IPS-15b (cell line): ENCODE measurements at regions not wholly inside any gene's neighbourhood (a gene's known extent, or its start where the extent isn't known, plus 50 kb on each side); places are given as distances from the start of the nearest gene placed in this dataset.
"Not testable (repeated sequence)": the region's sequence is repeated elsewhere in the genome, so short reads cannot be mapped to it uniquely, and the experiment has no call there.

Experiments used
- H3K27me3 ChIP-seq: one replicate; pipeline ENCODE4 v1.6.1; 2013; ENCODE audit warnings: low read length; ENCODE audit not compliant: control insufficient read depth, insufficient read depth
- H3K36me3 ChIP-seq: one replicate; pipeline ENCODE4 v1.6.1; 2013; ENCODE audit warnings: low read length; ENCODE audit not compliant: control insufficient read depth, insufficient read depth
- H3K4me1 ChIP-seq: one replicate; pipeline ENCODE4 v1.6.1; 2013; ENCODE audit warnings: mild to moderate bottlenecking, low read length; ENCODE audit not compliant: control insufficient read depth, insufficient read depth
- H3K4me3 ChIP-seq: one replicate; pipeline ENCODE4 v1.5.1; 2013; ENCODE audit warnings: low read depth, low read length
- H3K9ac ChIP-seq: one replicate; pipeline ENCODE4 v1.6.1; 2013; ENCODE audit warnings: low read depth, mild to moderate bottlenecking, low read length
- H3K9me3 ChIP-seq: one replicate; pipeline ENCODE4 v1.6.1; 2013; ENCODE audit warnings: mild to moderate bottlenecking, low read length; ENCODE audit not compliant: control insufficient read depth, insufficient read depth

DNA sequence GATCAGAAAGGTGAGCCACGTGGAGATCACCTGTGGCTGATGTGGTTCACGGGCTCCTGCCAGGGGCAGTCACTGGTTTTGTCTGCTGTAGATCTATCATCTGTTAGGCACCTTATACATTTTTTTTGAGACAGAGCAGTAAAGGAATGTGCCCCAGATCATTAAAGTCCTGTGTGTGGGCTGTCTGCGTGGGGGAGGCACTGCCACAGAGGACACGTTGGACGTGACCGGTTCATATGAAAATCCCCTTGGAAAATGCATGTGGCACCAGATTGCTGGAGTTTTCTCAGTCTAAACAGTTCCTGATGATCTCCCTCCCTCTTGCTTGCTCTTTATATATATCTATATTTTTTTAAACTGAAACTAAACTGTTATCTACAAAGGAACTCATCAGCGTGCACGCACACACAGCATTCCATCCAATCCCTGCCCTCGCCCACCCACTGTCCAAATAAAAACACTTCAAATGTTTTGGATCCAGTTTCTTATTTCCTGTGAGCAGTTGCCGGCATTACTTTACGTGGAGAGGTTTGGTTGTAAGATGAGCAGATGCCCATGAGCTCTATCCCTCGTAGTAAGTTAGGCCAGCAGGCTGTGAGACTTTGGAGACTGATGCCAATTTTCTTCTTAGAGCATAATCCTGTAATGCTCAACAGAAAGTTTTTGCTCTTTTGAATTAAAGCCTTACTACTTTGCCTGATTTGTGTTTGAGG is 161.6 kb upstream of the EXOC2 start:
- Histone ChIP-seq H3K27me3 (no peaks in the 10 kb centered on the region), H3K9ac (no peak overlapping the region), H3K4me1 (no peaks in the 10 kb centered on the region), H3K4me3 (no peak overlapping the region), H3K36me3 (no peaks in the 10 kb centered on the region), H3K9me3 (no peaks in the 10 kb centered on the region)

GRCh38 chr6:852216-852615 is 159.3 kb upstream of the EXOC2 start:
- not testable (repeated sequence) for H3K9ac ChIP-seq, H3K36me3 ChIP-seq, H3K9me3 ChIP-seq, H3K27me3 ChIP-seq, H3K4me1 ChIP-seq, H3K4me3 ChIP-seq

GRCh38 chr6:849075-849506 is 156.2 kb upstream of the EXOC2 start:
- Histone ChIP-seq H3K27me3 (no peaks in the 10 kb centered on the region), H3K4me1 (no peaks in the 10 kb centered on the region), H3K9ac (no peak overlapping the region), H3K9me3 (no peaks in the 10 kb centered on the region), H3K36me3 (no peaks in the 10 kb centered on the region), H3K4me3 (no peak overlapping the region)

DNA sequence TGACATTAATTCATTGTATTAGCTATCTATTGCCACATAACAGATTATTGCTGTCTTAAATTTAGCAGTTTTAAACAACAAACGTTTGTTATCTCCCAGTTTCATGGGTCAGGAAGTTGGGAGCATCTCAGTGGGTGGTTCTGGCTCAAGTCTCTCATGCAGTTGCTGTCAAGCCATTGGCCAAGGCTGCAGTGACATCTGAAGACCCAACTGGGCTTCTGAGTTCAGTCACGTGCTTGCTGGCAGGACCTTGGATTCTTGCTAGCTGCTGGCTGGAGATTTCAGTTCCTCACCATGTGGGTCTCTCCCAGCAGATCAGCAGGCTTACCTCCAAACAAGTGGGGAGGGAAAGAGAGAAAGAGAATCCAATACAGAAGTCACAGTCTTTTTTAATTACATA is 152.6 kb upstream of the EXOC2 start:
- H3K9me3 ChIP-seq: no peaks in the 10 kb centered on the region
- no peaks in the 10 kb centered on the region for H3K36me3 ChIP-seq
- H3K4me1 ChIP-seq: no peaks in the 10 kb centered on the region
- H3K9ac ChIP-seq: no peak overlapping the region
- no peak overlapping the region for H3K4me3 ChIP-seq
- no peaks in the 10 kb centered on the region for H3K27me3 ChIP-seq

GRCh38 chr6:845101-845500 is 152.2 kb upstream of the EXOC2 start:
- H3K27me3 ChIP-seq: no peaks in the 10 kb centered on the region
- H3K4me3 ChIP-seq: no peak overlapping the region
- H3K4me1 ChIP-seq: no peaks in the 10 kb centered on the region
- no peaks in the 10 kb centered on the region for H3K9me3 ChIP-seq
- H3K36me3 ChIP-seq: no peaks in the 10 kb centered on the region
- no peak overlapping the region for H3K9ac ChIP-seq

DNA sequence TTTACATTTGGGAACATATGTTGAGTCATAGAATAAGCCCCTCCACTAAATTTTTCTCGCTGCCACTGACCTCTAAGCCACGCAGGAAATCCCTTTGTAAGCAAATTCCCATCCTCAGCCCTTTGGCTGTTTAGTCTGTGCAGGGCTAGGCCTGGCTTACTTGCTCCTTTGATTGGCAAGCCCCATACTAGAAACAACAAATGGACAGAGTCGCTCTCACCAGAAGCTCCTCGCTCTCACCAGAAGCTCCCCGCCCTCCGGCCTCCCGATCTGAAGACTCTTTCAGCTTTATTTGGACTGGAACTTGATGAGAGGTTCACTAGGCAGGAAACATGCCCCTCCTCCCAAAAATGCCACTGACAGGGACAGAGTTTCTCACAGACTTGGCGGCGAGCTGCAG is 149.2 kb upstream of the EXOC2 start:
- H3K4me3 ChIP-seq: no peak overlapping the region
- H3K36me3 ChIP-seq: no peaks in the 10 kb centered on the region
- H3K9ac ChIP-seq: no peak overlapping the region
- H3K9me3 ChIP-seq: no peaks in the 10 kb centered on the region
- H3K27me3 ChIP-seq: no peaks in the 10 kb centered on the region
- no peaks in the 10 kb centered on the region for H3K4me1 ChIP-seq

DNA sequence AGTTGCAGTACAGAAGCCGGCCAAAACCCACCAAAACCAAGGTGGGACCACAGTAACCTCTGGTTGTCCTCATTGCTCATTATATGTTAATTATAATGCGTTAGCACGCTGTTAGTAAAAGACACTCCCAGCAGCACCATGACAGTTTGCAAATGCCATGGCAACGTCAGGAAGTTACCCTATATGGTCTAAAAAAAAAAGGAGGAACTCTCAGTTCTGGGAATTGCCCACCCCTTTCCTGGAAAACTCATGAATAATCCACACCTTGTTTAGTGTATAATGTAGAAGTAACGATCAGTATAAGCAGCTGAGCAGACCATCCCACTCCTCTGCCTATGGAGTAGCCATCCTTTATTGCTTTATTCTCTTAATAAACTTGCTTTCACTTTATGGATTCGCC is 148.6 kb upstream of the EXOC2 start:
- Histone ChIP-seq H3K9ac (no peak overlapping the region), H3K4me3 (no peak overlapping the region), H3K36me3 (no peaks in the 10 kb centered on the region), H3K27me3 (no peaks in the 10 kb centered on the region), H3K4me1 (no peaks in the 10 kb centered on the region), H3K9me3 (no peaks in the 10 kb centered on the region)

GRCh38 chr6:839201-839600 is 146.3 kb upstream of the EXOC2 start:
- H3K9ac ChIP-seq: no peak overlapping the region
- H3K4me3 ChIP-seq: no peak overlapping the region
- H3K36me3 ChIP-seq: no peaks in the 10 kb centered on the region
- H3K9me3 ChIP-seq: no peaks in the 10 kb centered on the region
- H3K27me3 ChIP-seq: no peaks in the 10 kb centered on the region
- H3K4me1 ChIP-seq: peaks cover 2% of the 10 kb centered on the region

DNA sequence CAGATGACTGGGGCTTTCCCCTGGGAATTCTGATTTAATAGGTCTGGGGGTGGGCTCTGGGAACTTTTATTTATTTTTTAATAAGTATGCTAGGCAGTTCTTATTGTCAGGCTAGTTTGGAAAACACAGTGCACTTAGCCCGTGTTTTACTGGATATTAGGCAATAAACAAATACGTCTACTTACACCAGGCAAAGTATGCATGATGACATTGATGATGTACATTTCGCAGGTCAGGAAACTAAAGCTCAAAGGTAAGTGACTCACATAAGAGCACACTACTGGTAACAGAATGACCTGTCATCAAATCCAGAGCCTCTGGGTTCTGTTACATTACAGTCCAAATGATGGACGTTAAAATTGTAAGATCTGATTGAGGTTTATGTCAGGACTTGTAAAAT is 144.4 kb upstream of the EXOC2 start:
- Histone ChIP-seq H3K4me3 (no peak overlapping the region), H3K36me3 (no peaks in the 10 kb centered on the region), H3K9ac (no peak overlapping the region), H3K4me1 (peaks cover 2% of the 10 kb centered on the region), H3K9me3 (no peaks in the 10 kb centered on the region), H3K27me3 (no peaks in the 10 kb centered on the region)

GRCh38 chr6:836276-836853 is 143.4 kb upstream of the EXOC2 start:
- no peak overlapping the region for H3K4me3 ChIP-seq
- no peaks in the 10 kb centered on the region for H3K9me3 ChIP-seq
- H3K36me3 ChIP-seq: no peaks in the 10 kb centered on the region
- no peaks in the 10 kb centered on the region for H3K27me3 ChIP-seq
- no peak overlapping the region for H3K9ac ChIP-seq
- H3K4me1 ChIP-seq: peaks cover 2% of the 10 kb centered on the region

- Histone ChIP-seq H3K27me3 (no peaks in the 10 kb centered on the region), H3K4me1 (peaks cover 2% of the 10 kb centered on the region), H3K36me3 (no peaks in the 10 kb centered on the region), H3K9me3 (no peaks in the 10 kb centered on the region), H3K4me3 (no peak overlapping the region), H3K9ac (no peak overlapping the region)
Observed at GRCh38 chr6:835476-836160, 142.7 kb upstream of the EXOC2 start.

DNA sequence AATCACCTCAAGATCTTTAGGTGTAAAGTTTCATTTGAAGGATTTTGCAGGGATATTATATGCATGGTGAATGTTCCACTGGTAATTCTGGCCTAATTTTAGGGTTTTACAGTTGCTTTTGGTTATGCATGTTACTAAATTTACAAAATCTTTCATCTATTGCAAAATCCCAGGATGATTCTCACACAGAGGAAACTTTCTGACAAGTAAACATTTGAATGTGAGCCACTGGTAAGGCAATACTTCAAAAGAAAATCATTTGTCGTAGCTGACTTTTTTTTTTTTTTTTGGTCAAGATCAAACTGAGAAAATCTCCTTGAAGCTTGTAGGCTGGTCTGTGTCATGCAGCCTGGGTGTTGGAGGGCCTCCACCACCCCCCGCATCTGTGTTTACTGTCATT is 141.9 kb upstream of the EXOC2 start:
- Histone ChIP-seq H3K9me3 (no peaks in the 10 kb centered on the region), H3K27me3 (no peaks in the 10 kb centered on the region), H3K36me3 (no peaks in the 10 kb centered on the region), H3K4me1 (peaks cover 7% of the 10 kb centered on the region), H3K4me3 (no peak overlapping the region), H3K9ac (no peak overlapping the region)
